Right cardiac atrium (tissue), 5 donors: ENCODE measurements at regions not wholly inside any gene's neighbourhood (a gene's known extent, or its start where the extent isn't known, plus 50 kb on each side); places are given as distances from the start of the nearest gene placed in this dataset.

Source experiments
- ATAC-seq, 2 donors: fragments of 200-7000 bp; cut with Tn5 transposase; one replicate each; pipeline versions ENCODE4 v1.8.0 to v1.9.1; 2020; ENCODE audit warnings: moderate library complexity in 2 of 2, mild to moderate bottlenecking in 1 of 2
- DNase-seq, 3 donors: peaks; one replicate each; pipeline ENCODE4 v3.0.0-alpha.2; 2020
- H3K27ac ChIP-seq: one replicate; pipeline ENCODE4 v1.5.1; 2013; ENCODE audit warnings: mild to moderate bottlenecking, low read length, control low read depth, moderate library complexity
- H3K27me3 ChIP-seq: one replicate; pipeline ENCODE4 v1.6.1; 2013; ENCODE audit not compliant: control insufficient read depth, insufficient read depth
- H3K4me1 ChIP-seq: one replicate; pipeline ENCODE4 v1.6.1; 2013; ENCODE audit warnings: low read length; ENCODE audit not compliant: control insufficient read depth, insufficient read depth
- H3K4me3 ChIP-seq: one replicate; pipeline ENCODE4 v1.5.1; 2013; ENCODE audit warnings: low read length, control low read depth
- H3K9me3 ChIP-seq: one replicate; pipeline ENCODE4 v1.6.1; 2013; ENCODE audit warnings: low read length; ENCODE audit not compliant: control insufficient read depth
- WGBS: extraction: QIAGEN DNeasy Blood & Tissue Kit; methylation state at CpG from one replicate; pipeline ENCODE4 v1.1.7; 2013; 5-methylcytosine and 5-hydroxymethylcytosine counted together
- intact Hi-C, 4 donors: fragments of 100-400 bp; cut with DNase I; formaldehyde crosslinking; loops; one replicate each; pipeline versions ENCODE4 v1.11.0 to v1.14.0; 2022 to 2023
- donor health status: healthy with polysubstance abuse.
- donor health status: DM: no; HTN: yes; CAD: no.
- donor health status: DM: no; HTN: no; CAD: no.
- donor health status: DM: no; HTN: yes; CAD: no; lungs with severe emphysema.
- donor health status: DM: yes; HTN: yes; CAD: no.

DNA sequence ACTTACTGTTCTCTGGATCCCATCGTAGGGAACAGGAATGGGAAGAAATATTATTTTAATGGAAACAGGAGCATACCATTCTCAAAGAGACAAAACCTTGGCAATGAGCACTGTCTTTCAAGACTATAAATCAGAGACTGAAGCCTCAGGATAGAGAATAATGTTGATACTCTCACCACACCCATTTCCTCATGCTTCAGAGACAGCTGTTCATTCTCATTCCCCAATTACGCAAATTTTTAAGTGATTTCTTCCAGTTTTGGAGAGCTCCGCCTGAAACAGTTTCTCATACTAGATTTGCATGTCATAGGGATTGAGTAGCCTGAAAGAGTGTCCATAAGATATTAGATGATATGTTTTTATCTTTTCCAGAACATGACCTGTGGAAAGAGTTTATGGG, 290.5 kb upstream of the RASA1 start:
- WGBS, result 56% methylated on average over 3 of the region's 3 CpGs
- H3K27me3 ChIP-seq, result no peaks in the 10 kb centered on the region
- H3K4me1 ChIP-seq, result no peaks in the 10 kb centered on the region
- H3K4me3 ChIP-seq, result no peak overlapping the region
- H3K27ac ChIP-seq, result no peak overlapping the region
- DNase-seq (no peak), ATAC-seq (peak; percentile 51 to 79)
- H3K9me3 ChIP-seq, result no peaks in the 10 kb centered on the region
- intact Hi-C loops, result no loop called here

DNA sequence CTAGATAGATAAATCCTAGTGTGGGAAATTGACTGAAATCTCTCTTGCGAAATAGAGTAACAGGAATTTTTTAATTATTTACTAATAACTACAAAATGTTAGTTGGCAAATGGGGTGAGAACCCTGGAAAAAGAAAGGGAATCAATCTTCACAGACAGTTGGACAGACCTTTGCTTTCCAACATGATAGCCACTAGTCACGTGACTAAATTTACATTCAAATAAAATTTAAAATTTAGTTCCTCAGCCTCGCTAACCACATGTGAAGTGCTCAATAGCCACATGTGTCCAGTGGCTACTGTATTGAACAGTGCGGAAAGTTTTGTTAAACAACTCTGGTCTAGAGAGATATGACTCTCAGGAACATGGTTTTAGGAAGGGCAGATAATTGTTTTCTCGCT, 289.9 kb upstream of the RASA1 start:
- Histone ChIP-seq H3K4me3 (no peak overlapping the region), H3K9me3 (no peaks in the 10 kb centered on the region), H3K27ac (no peak overlapping the region), H3K27me3 (no peaks in the 10 kb centered on the region), H3K4me1 (no peaks in the 10 kb centered on the region)
- intact Hi-C loops, result no loop called here
- DNase-seq (no peak), ATAC-seq (no peak)
- 71% methylated on average over 5 of the region's 5 CpGs for WGBS

DNA sequence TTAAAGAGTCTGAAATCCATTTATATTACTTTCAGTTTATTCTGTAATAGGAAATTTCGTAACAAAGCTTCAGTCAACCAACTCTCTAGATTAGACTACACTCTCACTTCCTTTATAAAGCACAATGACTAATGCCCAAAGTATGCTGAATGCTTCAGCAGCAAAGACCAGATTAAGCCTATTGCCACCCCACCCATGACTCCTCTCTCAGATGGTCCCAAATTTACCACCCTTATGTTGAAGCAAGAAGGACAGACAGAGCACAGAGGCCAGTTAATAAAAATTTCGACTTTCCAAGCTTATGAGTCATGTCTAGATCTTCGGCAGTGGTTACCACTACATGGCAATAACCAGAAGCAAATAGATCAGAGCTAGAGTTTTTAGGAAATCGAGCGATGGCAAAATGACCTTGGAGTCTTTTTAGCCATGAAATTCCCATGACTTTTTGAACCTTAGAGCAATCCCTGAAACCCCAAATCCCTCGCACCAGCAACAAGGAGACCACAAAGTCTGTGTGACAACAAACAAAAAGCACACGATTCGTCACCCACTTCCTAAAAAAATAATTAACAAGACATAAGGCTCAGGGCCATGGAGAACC, 287.8 kb upstream of the RASA1 start:
- no peak for DNase-seq
- intact Hi-C loops, result no loop called here
- 73% methylated on average over 8 of the region's 8 CpGs for WGBS
- no peaks in the 10 kb centered on the region for H3K9me3 ChIP-seq
- no peak overlapping the region for H3K4me3 ChIP-seq
- no peak overlapping the region for H3K27ac ChIP-seq
- H3K27me3 ChIP-seq, result no peaks in the 10 kb centered on the region
- ATAC-seq, result peak; percentile 86 to 94
- no peaks in the 10 kb centered on the region for H3K4me1 ChIP-seq

DNA sequence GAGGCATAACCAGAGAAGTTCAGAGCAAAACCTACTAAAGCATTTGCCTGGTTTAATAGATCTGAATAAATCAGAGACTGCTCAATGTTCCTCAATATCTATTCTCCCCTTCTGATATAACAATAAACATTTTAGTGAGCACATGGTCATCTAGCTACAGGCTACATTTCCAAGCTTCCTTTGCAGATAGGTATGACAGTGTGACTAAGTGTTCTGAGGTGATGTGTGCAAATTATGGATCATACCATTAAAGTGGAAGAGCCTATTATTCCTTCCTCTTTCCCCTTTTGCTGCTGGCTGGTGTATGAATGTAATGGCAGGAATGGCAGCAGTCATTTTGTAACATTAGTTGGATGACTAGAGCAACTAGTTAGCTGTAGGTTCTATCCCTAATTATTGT, 285.8 kb upstream of the RASA1 start:
- intact Hi-C loops, result no loop called here
- no peak overlapping the region for H3K4me3 ChIP-seq
- no peak overlapping the region for H3K27ac ChIP-seq
- ATAC-seq, result no peak
- no peaks in the 10 kb centered on the region for H3K27me3 ChIP-seq
- no peaks in the 10 kb centered on the region for H3K4me1 ChIP-seq
- no peak for DNase-seq
- H3K9me3 ChIP-seq, result no peaks in the 10 kb centered on the region

DNA sequence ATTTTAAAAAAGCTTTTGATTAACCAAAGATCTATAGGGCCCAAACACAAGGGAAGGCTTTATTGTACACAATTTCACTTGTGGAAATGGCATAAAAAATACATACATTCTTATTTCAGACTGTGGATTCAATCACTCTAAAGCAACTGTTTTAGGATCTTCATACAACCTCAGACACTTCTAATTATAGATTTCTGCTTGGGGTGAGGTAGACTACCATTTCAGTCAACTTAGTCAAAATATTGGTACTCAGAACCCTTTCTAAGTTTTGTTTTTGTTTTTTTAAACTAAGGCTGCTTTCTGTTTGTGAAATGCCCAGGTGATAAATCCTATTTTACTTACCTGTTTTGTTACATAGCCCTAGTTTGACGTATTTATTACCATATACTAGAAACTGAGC, 284.5 kb upstream of the RASA1 start:
- Histone ChIP-seq H3K27ac (no peak overlapping the region), H3K9me3 (no peaks in the 10 kb centered on the region), H3K4me3 (no peak overlapping the region), H3K27me3 (no peaks in the 10 kb centered on the region), H3K4me1 (no peaks in the 10 kb centered on the region)
- WGBS, result 80% methylated on average over 1 of the region's 1 CpG
- ATAC-seq (no peak), DNase-seq (no peak)
- intact Hi-C loops, result no loop called here

DNA sequence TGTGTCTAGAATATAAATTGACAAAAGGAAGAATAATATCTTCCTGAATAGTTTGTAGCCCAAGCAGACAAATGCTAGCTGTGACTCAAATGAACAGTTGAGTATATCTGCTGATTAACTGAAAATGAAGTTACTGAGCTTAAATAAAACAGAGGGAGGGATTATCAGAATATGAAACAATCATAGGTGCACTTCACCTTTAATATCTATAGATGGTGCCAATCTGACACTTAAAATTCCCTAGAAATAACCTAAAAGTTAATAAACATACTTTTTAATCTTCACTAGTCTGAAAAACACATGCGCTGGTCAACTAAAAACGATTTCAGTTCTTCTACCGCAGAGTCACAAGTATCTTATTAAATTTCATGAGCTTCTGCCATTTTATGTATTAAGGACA, 280.8 kb upstream of the RASA1 start:
- ATAC-seq, result no peak
- intact Hi-C loops, result no loop called here
- WGBS, result 93% methylated on average over 3 of the region's 3 CpGs
- no peak for DNase-seq
- H3K4me1 ChIP-seq, result no peaks in the 10 kb centered on the region
- no peaks in the 10 kb centered on the region for H3K27me3 ChIP-seq
- no peak overlapping the region for H3K27ac ChIP-seq
- no peaks in the 10 kb centered on the region for H3K9me3 ChIP-seq
- H3K4me3 ChIP-seq, result no peak overlapping the region

DNA sequence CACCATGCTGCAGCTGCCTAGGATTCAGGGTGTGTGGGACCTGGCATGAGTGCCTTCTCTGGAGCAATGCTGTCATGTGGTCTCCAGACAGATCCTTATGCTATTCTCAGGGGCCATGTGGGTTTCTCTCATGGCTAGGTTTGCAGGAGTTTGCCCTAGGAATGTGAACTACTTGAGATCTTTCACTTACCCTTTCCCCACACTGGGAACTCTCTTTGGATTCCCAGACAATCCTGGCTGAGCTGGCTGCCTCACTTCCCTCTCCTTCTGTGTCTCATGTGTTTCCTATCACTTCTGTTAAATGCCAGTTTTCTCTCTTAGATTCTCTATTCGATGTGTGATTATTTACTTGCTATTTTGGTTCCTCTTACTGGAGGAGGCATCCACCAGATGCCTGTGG, 270.2 kb upstream of the RASA1 start:
- no peak overlapping the region for H3K4me3 ChIP-seq
- 63% methylated on average over 1 of the region's 1 CpG for WGBS
- intact Hi-C loops, result no loop called here
- ATAC-seq (no peak), DNase-seq (no peak)
- H3K27me3 ChIP-seq, result no peaks in the 10 kb centered on the region
- H3K9me3 ChIP-seq, result no peaks in the 10 kb centered on the region
- H3K27ac ChIP-seq, result no peak overlapping the region
- H3K4me1 ChIP-seq, result no peaks in the 10 kb centered on the region

DNA sequence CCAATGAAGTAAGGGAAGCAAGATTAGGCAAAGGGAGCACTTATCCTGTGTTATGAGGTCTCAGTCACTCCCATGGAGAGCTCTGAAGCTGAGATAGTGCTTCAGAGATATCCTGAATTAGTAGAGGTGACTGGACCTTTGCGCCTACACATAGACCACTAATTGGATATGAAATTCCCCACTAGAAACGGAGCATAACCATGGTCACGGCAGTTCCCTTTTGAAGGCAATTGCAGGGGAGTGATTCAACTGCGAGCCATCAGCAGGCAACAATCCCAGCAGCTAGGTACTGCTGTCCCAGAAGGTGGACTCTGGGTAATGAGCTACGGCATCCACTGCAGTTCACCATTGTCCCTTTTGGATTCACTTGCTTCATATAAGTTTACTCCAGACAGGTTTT, 267.7 kb upstream of the RASA1 start:
- H3K4me1 ChIP-seq, result no peaks in the 10 kb centered on the region
- intact Hi-C loops, result no loop called here
- H3K4me3 ChIP-seq, result no peak overlapping the region
- no peaks in the 10 kb centered on the region for H3K27me3 ChIP-seq
- no peak overlapping the region for H3K27ac ChIP-seq
- H3K9me3 ChIP-seq, result no peaks in the 10 kb centered on the region
- no peak for ATAC-seq
- 83% methylated on average over 5 of the region's 5 CpGs for WGBS
- DNase-seq, result no peak

DNA sequence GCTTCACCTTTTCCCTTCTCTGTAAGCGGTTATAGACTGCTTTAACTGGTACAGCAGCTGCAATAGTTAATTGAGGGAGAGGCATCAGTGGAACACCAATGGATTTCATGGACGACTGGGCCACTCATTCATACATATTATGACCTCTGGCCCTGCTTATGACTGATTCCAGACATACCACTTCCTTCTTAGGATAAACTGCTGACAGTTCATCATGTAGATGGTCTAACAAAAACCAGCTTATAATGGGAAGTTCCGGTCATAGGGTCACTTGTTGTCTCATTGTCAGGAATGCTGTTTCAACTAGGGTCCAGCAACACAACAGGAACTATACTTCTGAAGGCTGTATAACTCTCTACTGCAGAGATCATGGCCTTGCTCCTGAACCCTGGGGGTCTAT, 265.2 kb upstream of the RASA1 start:
- ATAC-seq (peak in 1 of 2 donors; percentile 33), DNase-seq (no peak)
- no peaks in the 10 kb centered on the region for H3K9me3 ChIP-seq
- no peak overlapping the region for H3K4me3 ChIP-seq
- WGBS, result 58% methylated on average over 3 of the region's 3 CpGs
- H3K27ac ChIP-seq, result no peak overlapping the region
- intact Hi-C loops, result no loop called here
- no peaks in the 10 kb centered on the region for H3K27me3 ChIP-seq
- no peaks in the 10 kb centered on the region for H3K4me1 ChIP-seq

DNA sequence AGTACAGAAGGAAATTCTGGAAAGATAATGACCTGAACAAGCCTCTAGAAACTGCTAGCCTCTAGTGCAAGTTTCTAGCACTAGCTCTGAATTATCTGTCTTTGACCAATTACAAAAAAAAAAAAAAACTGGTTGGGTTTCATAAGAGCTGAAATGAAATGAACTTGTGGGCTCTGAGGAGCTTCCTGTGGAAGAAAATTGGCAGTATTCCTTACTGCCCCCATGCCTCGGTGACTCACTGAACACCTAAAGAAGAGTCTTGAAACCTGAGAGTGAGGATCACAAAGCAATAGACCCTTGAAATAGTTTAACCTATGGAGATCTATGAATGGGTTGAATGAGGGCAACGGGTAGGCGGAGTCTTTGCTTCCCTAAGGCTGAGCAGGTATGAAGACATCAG, 263.6 kb upstream of the RASA1 start:
- 90% methylated on average over 3 of the region's 3 CpGs for WGBS

DNA sequence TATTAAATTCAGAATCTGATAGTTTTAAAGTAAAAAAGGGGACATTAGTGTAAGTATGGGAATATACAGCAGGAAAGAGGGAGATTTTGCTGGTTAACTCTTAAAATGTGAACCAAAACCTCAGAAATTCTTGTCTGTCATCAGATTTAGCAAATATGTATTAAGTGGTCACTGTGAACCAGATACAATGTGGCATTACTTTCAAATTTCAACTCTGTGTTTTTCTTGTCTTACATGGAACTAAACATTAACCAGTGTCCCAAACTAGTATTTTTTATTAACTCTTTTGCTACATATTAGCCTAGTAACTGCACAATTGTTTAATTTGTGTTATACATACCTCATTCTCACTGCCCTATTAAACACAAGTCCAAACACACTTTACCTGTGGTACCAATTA, 259.9 kb upstream of the RASA1 start:
- Histone ChIP-seq H3K27ac (no peak overlapping the region), H3K4me1 (no peaks in the 10 kb centered on the region), H3K9me3 (no peaks in the 10 kb centered on the region), H3K4me3 (no peak overlapping the region), H3K27me3 (no peaks in the 10 kb centered on the region)
- intact Hi-C loops, result no loop called here
- no peak for ATAC-seq
- DNase-seq, result no peak

More for the DNA sequence above, 263.6 kb upstream of the RASA1 start:
- DNase-seq (no peak), ATAC-seq (no peak)
- H3K27ac ChIP-seq, result no peak overlapping the region
- H3K4me1 ChIP-seq, result no peaks in the 10 kb centered on the region
- intact Hi-C loops, result no loop called here
- no peak overlapping the region for H3K4me3 ChIP-seq
- H3K9me3 ChIP-seq, result no peaks in the 10 kb centered on the region
- H3K27me3 ChIP-seq, result no peaks in the 10 kb centered on the region

DNA sequence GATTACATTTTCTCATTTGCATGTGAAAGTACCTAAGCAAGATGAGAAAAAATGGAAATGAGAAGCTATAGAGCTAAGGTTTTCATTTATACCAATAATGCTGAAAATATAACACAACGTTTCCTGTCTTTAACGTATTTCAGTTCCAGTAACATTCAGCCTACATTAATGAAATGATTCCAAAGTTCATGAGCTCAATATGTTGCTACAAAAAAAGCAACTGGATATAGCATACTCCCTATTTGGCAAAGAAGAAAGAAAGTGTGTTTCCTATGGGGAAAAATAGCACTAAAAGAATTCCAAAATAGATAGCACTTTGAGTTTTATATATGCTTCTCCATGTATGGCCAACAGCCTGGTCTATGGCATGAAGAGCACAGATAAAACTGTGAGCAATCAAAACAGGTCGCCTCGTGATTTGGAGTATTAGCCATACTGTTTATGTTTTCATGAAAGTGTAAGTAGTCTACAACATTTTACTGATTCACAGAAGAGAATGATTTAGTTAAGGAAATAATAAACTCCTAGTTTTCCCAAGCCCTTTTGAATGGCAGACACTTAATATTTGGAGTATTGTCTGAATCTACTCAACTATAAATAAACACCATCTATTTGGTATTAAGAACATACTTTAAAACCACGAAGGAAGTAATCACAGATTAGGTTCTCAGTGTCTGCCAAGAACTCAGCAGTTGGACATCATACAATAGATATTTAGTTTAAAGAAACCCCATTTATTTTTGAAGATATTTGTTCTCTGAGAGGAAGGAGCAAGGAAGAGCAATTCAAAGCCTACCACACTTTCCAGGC, 258.7 kb upstream of the RASA1 start:
- 34% methylated on average over 5 of the region's 5 CpGs for WGBS

More for the DNA sequence above, 258.7 kb upstream of the RASA1 start:
- H3K4me3 ChIP-seq, result no peak overlapping the region
- no peaks in the 10 kb centered on the region for H3K4me1 ChIP-seq
- H3K27ac ChIP-seq, result no peak overlapping the region
- no peaks in the 10 kb centered on the region for H3K27me3 ChIP-seq
- ATAC-seq, result no peak
- no peaks in the 10 kb centered on the region for H3K9me3 ChIP-seq
- DNase-seq, result no peak
- intact Hi-C loops, result no loop called here
